RWPE1 (cell line): ENCODE measurements at regions not wholly inside any gene's neighbourhood (a gene's known extent, or its start where the extent isn't known, plus 50 kb on each side); places are given as distances from the start of the nearest gene placed in this dataset.

ENCODE experiments used
- CTCF ChIA-PET: fragments of 350-600 bp; sonication (Branson Sonifier 250); formaldehyde crosslinking; extraction: SDS; loops from one replicate; lab custom pipeline; 2021; lab: Yijun Ruan, JAX
- POLR2A ChIA-PET: fragments of 400-600 bp; formaldehyde crosslinking; extraction: SDS; loops from one replicate; lab custom pipeline; 2020; ENCODE audit warnings: antibody characterized with exemption; ENCODE audit not compliant: low non-redundant PET; lab: Yijun Ruan, JAX
- DNase-seq: peaks from one replicate; pipeline ENCODE4 v3.0.0; 2012; ENCODE audit warnings: low spot score
- H3K27ac ChIP-seq: fragments of 450-650 bp; 2 replicates; pipeline ENCODE4 v1.5.1; 2017
- TF ChIP-seq, protein P1 (sequence below): fragments of 450-650 bp; conservative IDR thresholded peaks from 2 replicates; pipeline ENCODE4 v1.5.1; 2017; ENCODE audit warnings: low read depth, mild to moderate bottlenecking

DNA sequence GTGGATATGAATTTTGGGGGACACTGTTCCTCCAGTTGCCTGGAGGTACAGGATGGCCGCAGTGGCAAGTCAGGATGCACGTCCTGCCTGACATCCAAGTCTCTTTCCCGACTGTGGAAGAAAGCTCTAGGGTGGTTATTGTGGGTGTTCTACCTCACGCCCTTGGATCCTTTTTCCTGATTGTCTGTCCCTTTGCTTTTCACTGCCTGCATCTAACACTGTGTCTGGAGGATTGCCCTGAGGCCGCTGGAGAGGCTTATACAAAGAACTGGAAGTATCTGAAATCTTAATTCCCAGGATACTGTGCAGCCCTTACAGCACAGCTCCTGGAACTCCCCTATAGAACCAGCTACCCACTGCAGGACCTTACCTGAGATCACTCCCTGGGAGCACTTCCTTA lies 250.5 kb downstream of the TFCP2L1 start:
- DNase-seq: no peak
- ChIA-PET POLR2A (no interaction called here), CTCF (interaction anchor here (0.6 kb wide), 1 partner anchor 76 kb away, joined by 4 read pairs; no protein-coding TSS in a partner anchor)
- H3K27ac ChIP-seq: no peak overlapping the region
- TF ChIP-seq, protein P1, sequence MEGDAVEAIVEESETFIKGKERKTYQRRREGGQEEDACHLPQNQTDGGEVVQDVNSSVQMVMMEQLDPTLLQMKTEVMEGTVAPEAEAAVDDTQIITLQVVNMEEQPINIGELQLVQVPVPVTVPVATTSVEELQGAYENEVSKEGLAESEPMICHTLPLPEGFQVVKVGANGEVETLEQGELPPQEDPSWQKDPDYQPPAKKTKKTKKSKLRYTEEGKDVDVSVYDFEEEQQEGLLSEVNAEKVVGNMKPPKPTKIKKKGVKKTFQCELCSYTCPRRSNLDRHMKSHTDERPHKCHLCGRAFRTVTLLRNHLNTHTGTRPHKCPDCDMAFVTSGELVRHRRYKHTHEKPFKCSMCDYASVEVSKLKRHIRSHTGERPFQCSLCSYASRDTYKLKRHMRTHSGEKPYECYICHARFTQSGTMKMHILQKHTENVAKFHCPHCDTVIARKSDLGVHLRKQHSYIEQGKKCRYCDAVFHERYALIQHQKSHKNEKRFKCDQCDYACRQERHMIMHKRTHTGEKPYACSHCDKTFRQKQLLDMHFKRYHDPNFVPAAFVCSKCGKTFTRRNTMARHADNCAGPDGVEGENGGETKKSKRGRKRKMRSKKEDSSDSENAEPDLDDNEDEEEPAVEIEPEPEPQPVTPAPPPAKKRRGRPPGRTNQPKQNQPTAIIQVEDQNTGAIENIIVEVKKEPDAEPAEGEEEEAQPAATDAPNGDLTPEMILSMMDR: no peak

DNA sequence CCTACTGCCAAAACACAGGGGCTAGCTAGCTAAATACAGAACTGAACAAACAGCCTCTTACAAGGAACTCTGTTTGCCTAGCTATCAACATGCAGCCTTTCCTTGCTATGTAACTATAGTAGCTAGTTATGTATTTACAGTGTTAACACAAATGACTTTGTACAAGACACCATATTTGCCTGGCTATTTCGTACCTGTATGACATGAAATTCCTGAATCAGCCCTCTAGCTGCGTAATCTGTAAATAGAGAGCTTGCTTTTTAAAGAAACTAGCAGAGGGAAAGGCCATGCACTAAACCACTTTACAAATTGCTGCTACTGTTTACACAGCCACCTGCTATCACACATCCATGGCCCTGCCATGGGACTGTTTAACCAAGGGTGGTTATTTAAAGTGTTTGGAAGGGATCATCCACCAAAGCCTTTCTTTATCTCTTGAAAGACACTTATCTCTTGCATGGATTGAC lies 248.7 kb downstream of the TFCP2L1 start:
- no peak for DNase-seq
- ChIA-PET CTCF (interaction anchor here (1.2 kb wide), 1 partner anchor 300 kb away, joined by 8 read pairs; no protein-coding TSS in a partner anchor), POLR2A (no interaction called here)
- TF ChIP-seq, protein P1: no peak
- no peak overlapping the region for H3K27ac ChIP-seq

DNA sequence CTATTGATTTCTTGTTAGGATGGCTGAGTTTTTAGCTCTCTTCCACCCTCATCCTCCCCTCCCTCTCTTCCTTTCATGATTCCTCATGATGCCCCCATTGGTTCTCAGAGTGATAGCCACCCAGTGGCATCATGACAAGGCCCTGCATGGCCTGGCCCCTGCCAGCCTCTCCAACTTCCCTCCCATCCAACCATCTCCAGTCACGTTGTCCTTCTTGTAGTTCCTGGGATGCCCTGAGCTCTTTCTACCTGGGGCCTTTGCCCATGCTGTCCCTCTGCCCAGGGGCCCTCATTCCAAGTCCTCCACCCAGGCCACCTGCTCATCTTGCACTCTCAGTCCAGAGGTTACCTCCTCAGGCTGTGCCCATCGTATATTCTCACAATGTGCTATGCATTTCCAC lies 247.5 kb downstream of the TFCP2L1 start:
- DNase-seq: no peak
- TF ChIP-seq, protein P1: no peak
- POLR2A ChIA-PET: no interaction called here
- CTCF ChIA-PET: no interaction called here
- H3K27ac ChIP-seq: no peak overlapping the region

DNA sequence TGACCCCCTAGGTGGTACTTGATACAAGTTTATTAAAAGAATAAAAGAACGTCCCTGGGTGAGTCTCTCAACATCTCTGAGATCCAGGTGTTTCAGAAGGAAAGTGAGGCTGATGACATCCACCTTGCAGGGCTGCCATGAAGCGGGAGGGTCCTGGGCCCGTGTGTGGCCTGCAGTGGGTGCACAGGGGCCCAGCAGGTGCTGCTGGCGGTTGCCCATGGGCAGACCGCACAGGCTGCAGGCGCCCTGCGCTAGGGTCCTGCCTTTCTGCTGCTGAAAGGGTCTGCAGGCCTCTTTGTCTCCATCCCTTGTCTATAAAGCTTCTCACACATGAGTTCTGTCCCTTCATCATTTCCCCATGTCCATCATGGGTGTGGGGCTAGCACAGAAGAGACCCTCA lies 247.0 kb downstream of the TFCP2L1 start:
- no peak overlapping the region for H3K27ac ChIP-seq
- TF ChIP-seq, protein P1: no peak
- no peak for DNase-seq
- ChIA-PET POLR2A (no interaction called here), CTCF (interaction anchor here (0.6 to 1.0 kb wide), 2 partner anchors 33 to 243 kb away, joined by 3 to 10 read pairs; no protein-coding TSS in a partner anchor)

DNA sequence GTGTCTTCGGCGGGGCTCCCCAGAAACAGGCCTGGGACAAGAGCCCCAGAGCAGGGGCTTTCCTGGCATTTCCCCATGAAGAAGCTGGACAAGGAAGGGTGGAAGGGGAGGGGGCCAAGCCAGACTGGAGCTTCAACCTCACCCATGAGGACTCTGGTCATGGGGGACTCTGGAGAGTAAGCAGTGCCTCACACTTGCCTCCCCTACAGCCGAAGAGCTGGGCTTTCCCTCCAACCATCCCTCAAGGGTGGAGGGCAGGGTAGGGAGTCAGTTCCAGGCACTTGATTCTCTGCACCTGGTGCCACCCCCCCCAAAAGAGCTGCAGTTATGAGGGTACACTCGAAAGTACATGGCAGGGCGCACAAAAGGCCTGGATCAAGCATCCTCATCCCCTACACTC lies 246.6 kb downstream of the TFCP2L1 start:
- TF ChIP-seq, protein P1: no peak
- H3K27ac ChIP-seq: peak overlapping the region; percentile 47
- ChIA-PET CTCF (interaction anchor here (0.6 to 1.0 kb wide), 3 partner anchors 32 to 243 kb away, joined by 3 to 10 read pairs (median 4); no protein-coding TSS in a partner anchor), POLR2A (interaction anchor here (0.6 kb wide), 1 partner anchor 33 kb away, joined by 5 read pairs; no protein-coding TSS in a partner anchor)
- no peak for DNase-seq

DNA sequence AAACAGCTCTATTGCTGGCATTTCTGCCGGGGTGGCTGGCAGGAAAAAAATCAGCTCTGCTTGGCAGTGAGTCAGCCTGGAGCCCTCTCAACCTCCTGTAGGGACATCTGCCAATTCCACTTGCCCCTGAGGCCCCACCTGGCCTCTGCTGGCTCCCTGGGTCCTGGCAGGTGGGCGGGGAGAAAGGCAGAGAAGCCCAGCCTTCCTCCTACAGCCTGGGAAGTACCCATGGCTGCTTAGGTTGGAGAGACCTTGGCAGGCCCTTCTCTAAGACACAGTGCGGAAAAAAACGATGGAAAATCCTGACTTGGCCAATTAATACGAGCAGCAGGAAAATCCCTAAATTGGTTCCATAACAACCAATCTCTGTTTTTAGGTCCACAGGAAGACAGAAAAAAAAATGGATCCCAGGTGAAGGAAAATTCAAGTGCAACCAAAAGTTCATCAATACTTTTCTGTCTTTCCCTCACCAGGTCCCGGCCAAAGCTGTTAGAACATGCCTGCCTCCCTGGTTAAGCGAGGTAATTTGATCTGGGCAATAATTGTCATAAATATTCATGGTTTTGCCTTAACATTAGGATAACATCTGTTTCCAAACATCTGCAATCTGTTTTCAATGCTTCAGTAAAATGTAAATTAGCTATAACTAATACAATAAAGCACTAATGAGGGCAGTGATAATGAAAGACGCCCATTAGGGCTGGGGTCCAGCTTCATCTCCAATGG lies 245.9 kb downstream of the TFCP2L1 start:
- ChIA-PET CTCF (interaction anchor here (0.6 to 1.0 kb wide), 2 partner anchors 32 to 39 kb away, joined by 4 to 10 read pairs; no protein-coding TSS in a partner anchor), POLR2A (interaction anchor here (0.6 kb wide), 1 partner anchor 34 kb away, joined by 5 read pairs; no protein-coding TSS in a partner anchor)
- peak overlapping the region; percentile 47 for H3K27ac ChIP-seq
- peak; percentile 81 for DNase-seq
- TF ChIP-seq, protein P1: no peak
